HT1080 (cell line): ENCODE measurements at regions not wholly inside any gene's neighbourhood (a gene's known extent, or its start where the extent isn't known, plus 50 kb on each side); places are given as distances from the start of the nearest gene placed in this dataset.
A peak's percentile ranks its signal among the peaks of the same experiment; 100 is the strongest.
"Not testable (repeated sequence)": the region's sequence is repeated elsewhere in the genome, so short reads cannot be mapped to it uniquely, and the experiment has no call there.

ENCODE experiments used
- DNase-seq: peaks from one replicate; pipeline ENCODE4 v3.0.0-alpha.2; 2015; ENCODE audit warnings: low read depth

DNA sequence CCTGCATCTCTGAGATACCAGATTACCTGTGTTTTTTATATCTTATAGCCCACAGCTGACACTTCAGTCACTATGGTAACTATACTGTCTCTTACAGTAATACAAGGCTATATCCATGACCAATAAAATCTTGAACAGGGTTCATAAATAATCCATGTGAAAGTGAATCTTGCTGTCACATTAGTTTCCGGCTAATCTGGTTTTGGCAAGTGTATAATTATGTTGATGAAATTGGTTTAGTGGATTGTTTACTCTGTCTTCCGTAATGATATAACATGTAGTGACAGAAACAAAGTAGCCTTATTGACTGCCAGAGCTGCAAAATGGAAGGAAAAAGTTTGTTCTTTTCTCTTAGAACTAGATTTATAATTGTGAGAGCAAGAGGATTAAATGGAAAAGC lies 686.6 kb upstream of the PABPC4L start:
- no peak for DNase-seq

DNA sequence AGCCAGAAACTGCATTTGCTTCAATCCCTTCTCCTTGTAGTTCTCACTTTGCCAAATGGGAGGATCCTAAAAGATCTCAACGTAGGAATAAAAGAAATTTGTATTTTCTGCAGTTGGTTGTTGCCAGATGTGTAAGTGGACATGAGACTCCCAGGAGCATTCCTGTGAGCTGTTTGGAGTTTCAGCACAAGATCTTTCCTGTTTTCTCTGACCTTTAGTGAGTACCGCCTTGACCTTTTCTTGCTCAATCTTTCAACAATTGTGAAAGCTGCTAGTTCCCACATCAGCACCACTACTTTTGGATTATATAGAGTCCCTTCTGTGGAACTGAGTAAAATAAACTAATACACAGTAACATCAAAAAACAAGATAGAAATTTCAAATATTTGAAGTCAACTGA lies 683.8 kb upstream of the PABPC4L start:
- DNase-seq = no peak

DNA sequence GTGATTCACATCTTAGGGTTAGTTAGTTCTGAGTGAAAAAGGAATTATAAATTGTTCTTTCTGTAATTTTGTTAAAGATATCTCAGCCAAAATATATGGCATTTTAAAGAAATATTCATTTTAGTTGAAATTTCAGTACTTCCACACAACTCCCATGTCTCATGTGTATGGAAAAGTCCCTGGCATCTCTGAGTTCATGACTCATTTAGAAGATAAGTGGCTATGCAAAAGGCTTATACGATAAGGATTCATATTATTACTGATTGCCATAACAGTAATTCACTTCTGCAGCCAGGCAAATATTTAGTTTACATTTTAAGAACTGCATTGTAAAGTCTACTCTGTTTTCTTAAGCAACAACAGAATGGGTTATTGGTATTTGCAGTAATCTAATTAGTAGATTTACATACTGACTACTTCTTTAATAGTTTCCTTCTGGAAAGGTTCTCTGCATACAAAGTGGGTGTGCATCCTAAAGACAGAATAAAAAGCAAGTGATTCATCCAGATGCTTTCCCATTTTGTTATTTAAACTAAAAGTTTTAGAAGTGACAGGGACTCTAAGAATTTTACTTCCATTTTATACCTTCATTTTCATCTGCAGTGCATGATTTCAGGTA lies 682.4 kb upstream of the PABPC4L start:
- DNase-seq = no peak

DNA sequence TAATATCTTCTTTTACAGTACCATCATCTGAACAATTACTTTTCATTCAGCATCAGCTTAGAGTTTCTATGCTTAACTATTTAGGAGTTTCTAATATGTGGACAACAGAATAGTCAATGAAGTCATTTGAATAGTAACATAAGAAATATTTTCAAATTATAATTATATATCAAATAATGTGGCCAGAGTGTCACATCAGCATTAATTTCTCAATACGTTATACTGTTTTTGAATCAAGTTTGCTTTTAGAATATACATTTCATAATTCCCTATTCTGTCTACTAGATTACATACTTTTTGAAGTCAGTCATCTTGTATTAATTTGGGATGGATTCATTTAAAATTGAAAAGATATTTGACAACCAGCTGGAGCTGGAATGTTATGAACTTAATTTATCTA lies 677.4 kb upstream of the PABPC4L start:
- no peak for DNase-seq

DNA sequence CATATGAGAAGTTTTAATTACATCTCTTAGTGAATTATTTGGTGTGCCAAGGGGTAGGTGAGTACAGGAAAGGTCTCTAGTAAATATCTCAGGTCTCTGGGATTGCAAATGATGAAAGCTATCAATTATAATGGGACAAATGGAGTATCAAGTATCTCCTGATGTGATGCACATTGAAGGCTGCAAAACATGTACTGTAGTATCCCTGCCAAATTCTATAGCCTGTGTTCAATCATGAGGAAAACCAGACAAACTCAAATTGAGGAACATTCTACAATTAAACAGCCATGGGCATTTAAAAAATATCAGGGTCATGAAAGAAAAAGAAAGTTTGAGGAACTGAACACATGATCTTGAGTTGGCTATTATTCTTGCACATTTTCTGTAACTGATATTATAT lies 665.4 kb upstream of the PABPC4L start:
- no peak for DNase-seq

DNA sequence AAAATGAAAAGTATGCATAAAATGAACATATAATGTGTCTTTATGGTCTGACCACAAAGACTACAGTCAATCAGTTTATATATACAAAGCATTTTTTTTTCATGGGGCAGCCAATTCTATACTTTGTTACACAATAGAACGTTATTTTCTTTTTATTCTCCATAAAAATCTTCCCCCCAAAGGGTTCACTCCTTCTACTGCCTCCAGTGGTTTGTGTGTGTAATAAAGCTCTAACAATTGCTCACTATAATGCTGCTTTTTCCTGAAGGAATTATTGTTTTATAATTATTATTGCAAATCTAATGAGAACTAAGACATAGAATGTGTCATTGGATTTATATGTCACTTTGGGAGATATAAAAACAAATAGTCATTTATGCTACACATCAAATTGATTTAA lies 664.1 kb upstream of the PABPC4L start:
- no peak for DNase-seq

DNA sequence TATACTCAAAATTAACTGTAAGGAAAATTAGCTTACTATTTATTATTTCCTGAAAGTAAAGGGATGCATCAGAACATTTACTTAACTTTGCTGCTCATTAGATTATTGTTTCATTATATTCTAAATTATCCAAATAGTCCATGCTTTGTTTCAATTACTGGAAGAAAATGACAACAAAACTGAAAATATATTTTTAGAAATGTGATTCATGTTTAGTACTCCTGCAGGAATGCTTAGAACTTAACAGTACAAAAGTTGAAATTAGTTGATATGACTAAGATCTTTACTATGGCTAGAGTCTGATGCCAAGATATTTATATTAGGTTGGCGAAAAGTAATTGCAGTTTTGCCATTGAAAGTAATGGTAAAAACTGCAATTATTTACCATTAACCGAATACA lies 660.5 kb upstream of the PABPC4L start:
- DNase-seq = peak; percentile 5

DNA sequence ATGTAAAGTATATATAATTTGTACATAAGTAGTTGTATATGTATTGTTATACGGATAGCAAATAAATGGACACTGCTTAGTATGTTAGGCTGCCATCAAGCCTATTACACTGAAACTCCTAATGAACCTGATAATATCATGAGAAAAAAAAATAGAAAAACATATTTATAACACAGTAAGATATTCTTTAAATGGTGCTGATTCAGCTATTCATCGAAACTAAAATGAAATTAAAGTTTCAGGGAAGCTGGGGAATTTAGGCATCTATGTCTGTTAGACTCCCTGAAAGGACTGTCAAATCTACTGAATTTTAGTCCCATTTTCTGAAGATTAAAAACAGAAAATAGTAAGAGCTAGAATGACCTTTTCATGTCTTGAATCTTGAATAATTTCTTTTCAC lies 647.1 kb upstream of the PABPC4L start:
- no peak for DNase-seq

DNA sequence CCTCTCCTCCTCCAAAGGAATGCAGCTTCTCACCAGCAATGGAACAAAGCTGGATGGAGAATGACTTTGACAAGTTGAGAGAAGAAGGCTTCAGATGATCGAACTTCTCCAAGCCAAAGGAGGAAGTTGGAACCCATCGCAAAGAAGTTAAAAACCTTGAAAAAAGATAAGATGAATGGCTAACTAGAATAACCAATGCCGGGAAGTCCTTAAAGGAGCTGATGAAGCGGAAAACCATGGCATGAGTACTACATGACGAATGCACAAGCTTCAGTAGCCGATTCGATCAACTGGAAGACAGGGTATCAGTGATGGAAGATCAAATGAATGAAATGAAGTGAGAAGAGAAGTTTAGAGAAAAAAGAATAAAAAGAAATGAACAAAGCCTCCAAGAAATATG lies 629.2 kb upstream of the PABPC4L start:
- not testable (repeated sequence) for DNase-seq

DNA sequence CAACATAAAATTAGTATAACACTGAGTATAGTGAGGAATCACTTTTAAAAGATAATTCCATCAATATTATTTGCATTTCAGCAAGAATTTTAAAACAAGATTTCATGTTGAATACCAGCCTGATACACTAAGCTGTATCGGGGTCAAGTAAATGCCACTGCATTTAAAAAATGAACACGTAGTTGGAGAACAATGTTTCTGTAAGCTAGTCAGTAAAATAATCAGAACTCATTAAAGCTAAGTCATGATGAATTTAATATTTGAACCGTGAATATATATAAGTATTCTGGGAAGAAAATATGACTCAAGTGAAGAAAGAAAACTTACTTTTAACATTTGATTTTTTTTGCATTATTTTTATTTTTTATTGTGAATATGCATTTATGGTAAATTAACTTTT lies 611.0 kb upstream of the PABPC4L start:
- DNase-seq = no peak

DNA sequence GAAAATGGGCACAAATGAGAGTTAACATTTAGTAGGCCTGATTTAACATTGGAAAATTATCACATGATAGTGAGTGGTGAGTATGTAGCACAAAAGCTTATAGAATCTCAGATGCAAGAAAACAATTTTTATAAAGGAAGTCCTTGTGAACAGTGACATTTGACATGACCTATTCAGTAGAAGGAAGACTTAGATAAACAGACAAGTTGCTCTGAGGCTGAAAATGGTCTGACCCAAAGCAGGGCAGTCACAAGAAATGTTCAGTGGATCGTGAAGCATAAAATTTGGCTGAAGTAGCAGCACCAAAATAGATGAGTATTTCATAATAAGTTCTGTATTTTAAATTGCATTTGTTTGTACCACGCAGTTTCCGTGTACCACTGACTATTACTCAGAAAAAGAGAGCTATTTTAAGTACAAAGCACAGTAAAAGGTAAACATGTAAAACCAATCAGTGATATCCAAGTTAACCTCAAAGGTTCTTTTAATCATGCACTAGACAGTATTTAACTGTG lies 605.7 kb upstream of the PABPC4L start:
- DNase-seq = no peak

DNA sequence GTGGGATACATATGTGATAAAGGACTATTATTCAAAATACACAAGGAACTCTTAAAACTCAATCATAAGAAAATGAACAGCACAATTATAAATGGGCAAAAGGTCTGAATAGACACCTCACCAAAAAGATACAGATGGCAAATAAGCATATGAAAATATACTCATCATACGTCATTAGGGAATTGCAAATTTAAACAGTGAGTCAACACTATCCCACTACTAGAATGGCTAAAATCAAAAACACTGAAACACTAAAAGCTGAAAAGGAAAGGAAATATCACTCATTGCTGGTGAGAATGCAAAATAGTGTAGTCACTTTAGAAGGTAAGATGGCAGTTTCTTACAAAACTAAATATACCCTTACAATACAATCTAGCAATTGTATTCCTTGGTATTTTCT lies 597.0 kb upstream of the PABPC4L start:
- DNase-seq = no peak

DNA sequence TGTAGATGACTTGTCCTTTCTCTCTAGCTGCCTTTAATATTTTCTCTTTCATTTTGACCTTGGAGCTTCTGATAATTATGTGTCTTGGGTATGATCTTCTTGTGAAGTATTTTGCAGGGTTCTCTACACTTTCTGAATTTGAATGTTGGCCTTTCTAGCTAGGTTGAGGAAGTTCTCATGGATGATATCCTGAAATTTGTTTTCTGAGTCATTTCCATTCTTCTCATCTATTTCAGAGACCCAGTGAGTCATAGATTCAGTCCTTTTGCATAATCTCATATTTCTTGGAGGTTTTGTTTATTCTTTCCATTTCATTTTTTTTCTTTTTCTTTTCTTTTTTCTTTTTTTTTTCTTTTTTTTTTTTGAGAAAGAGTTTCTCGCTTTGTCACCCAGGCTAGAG lies 585.7 kb upstream of the PABPC4L start:
- DNase-seq = peak; percentile 60

DNA sequence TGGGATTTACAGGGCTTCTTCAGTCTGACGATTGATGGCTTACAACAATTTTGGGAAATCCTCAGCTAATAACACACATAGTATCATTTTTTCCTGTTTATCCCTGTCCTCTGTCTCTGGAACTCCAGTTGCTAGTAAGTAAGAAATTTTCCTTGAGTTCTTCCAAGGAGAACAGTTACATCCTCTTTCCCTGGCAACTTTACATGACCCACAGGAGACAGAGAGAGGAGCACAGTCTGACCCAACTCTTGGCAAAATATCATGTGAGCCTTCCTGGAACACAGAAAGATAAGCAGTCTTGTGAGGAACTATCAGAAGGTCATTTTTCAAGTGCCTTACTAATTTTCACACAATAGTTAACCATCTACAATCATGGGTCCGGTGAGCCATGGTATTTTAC lies 578.7 kb upstream of the PABPC4L start:
- DNase-seq = no peak

DNA sequence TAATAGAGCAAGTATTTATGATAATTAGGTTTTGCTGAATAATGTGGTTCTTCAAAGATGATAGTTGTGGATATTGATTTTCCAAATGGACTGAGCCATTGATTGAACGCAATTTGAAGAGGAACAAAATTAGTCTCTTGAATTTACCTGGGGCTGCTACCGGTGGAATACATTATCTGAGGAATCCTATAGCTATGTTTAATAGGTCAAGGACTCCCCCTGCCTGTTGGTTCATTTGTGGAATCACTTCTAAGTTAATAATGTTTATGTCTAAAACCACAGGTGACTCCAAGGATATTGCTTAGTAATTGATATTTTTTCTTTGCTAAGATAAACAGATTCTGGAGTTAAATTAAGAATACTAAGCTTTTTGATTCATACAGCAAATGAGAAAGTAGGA lies 576.0 kb upstream of the PABPC4L start:
- DNase-seq = no peak

DNA sequence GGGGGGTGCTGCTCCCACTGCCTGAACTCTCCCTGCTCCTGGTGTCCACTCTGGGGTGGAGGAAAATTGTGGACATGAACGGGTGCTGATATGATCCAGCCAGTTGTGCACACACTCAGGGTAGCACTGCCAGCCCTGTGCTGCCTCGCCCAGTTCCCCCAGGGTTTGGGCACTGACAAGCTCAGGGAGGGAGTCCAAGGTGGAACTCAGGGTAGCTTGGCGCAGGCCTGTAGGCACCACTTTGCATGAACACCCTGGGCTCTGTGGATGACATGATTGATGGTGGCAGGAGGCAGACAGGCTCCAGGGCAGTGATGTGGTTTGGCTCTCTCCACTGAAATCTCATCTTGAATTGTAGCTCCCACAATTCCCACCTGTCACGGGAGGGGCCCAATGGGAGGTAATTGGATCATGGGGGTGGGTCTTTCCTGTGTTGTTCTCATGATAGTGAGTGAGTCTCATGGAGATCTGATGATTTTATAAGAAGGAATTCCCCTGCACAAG lies 572.0 kb upstream of the PABPC4L start:
- no peak for DNase-seq

DNA sequence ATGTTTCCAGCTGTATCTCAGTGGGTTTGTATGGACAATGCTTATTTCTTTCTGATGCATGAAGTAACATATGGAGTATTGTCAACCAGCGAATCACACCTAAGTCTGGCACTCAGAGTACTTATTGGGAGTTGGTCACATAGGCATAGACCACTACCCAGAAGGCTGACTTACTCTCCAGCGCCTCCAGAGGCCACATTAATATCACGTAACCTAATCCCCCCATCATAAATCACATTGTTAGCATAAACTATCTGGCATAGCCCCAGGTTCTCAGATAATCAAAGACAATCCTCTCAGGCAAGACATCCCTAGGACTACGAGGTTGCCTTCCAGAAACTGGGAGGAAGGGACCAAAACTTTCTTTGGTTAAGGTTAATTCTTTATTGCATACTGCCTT lies 560.5 kb upstream of the PABPC4L start:
- peak; percentile 1 for DNase-seq

DNA sequence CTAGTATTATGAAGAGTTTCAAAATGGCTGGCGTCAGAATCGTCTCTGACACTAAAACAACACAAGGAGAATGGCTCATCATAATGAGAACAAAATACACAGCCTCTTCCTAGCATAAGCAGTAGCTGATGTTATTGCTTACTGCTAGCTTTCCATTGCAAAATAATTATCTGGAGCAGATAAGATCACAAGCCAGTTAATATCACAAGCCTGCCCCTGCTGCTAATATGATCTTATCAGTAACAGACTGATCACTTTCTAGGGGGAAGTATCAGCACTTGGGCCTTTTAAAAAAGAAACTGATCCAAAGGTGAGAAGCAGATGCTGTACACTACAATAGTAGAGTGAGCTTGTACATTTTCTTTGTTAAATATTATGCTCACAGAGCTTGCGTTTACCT lies 554.8 kb upstream of the PABPC4L start:
- DNase-seq = no peak

DNA sequence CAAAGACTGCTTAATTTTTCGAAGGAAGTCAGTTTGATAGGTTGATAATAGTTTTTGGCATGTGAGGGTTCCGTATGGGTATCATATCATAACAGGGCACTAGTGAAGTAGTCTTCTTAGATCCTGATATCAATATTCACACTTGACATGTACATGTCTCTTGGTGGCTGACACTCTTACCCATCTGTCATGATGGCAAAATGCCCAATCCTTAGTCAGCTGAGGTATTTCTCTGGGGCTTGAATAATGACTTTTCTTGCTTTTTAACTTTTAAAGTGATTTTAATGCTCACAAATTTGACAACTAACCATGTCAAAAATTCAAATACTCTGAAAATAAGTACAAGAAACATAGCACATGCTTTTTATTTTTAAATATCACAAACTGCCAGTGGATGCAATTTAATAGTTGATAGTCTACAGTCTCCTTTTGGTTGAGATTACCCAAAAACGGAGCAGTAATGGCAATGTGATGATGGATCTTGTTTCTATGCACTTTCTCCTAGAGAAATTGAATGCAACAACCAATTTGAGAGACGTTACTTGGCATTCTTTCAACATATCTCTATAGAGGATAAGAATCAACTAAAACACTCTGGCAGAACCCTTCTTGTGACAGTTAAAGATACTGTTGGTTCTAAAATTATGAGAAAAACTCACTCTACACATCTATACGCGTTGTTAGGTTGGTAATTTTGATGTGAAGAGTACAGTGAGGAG lies 552.9 kb upstream of the PABPC4L start:
- DNase-seq = no peak

DNA sequence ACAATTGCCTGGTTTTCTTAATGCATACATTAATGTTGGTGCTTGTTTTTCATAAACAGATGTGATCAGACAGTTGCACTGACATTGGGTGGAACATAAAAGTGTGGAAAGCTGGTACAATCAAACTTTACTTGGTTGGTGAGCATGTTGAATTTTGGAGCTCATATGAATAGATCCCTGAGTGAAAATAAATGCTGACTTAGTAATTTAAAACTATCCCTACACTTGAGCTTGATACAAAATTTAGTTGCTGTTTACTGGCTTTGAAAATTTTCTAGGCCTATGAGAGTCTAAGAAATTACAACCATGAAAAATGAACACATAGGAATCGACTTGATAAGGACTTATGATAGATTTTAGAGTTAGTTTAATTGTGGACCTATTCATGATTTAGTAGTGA lies 551.8 kb upstream of the PABPC4L start:
- no peak for DNase-seq

DNA sequence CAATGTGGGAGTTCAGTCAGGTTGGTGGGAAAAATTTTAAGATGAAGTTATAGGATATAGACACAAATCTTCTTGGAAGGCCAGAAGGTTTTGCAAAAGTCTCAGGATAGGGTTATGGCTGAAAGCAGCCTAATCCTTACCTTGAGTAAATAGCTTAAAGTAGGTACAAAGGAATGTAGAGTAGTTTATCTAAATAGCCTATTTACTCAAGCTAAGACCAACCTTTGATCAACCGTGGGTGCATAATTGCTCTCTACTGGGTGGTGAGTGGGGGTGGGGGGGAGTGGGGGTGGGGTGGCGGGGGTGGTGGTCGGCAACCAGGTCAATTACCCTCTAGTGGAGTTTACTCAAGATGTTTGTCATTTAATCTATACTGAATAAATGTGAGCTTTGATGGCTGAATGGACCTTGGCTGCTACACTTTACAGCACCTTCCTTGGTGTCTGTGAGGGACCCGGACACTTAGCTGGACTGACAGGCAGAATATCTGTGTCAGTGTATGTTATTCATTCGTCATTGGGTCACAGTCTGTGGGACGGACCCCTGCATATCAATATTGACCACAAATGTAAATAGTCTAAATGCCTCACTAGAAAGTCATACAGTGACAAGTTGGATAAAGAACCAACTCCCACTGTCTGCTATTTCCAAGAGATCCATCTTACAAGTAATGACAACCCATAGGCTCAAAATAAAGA lies 545.7 kb upstream of the PABPC4L start:
- peak; percentile 14 for DNase-seq

DNA sequence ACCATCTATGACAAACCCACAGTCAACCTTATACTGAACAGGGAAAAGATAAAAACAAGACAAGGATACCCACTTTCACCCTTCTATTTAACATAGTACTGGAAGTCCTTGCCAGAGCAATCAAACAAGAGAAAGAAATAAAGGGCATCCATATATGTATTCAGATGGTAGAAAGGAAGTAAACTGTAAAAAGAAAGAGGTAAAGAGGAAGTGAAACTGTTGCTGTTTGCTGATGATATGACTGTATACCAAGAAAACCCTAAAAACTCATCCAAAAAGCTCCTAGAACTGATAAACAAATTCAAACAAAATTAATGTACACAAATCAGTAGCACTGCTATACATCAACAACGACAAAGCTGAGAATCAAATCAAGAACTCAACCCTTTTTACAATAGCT lies 538.7 kb upstream of the PABPC4L start:
- no peak for DNase-seq

DNA sequence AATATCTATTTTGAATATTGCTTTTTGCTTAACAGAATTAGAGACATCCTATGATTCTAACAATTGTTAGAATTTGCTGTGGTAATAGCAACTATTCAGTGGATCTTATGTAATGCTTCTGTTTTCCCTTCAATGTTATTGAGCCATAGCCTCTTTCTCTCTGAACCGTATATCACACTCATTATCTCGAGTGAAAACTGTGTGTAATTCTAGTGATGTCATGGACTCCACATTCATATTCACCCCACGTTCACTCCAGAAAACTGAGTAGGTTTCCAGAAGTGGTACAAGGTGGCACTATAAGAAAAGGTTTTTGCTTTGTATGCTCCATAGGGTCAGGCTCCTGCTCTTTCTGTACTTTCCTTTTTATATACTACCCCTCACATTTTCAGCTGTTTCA lies 534.3 kb upstream of the PABPC4L start:
- DNase-seq = no peak
